ENCODE measurements at regions not wholly inside any gene's neighbourhood (a gene's known extent, or its start where the extent isn't known, plus 50 kb on each side); places are given as distances from the start of the nearest gene placed in this dataset.

DNA sequence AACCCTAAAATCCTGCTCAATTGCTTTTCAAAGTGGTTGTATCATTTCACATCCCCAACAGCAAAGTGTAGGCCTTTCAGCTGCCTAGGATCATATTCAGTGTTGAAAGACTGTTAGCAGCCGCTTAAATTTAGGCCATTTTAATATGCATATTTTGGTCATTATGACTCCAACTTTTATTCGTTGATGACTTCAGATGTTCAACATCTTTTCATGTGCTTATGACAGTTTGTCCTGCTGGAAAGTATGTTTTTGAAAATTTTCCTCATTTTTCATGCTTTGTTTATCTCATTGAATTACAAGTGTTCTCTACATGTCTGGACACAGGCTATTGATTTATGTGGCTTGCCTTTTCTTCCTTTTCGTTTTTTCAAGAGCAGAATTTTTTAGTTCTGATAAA lies 244.0 kb downstream of the THBS2 start:
- ChIA-PET CTCF (no interaction called here), POLR2A (no interaction called here)
- DNase-seq (ENCODE audit: low read depth, low spot score): no peak
- no peak overlapping the region for H3K4me3 ChIP-seq (ENCODE audit: low read depth, low read length)
- TF ChIP-seq, protein P1, sequence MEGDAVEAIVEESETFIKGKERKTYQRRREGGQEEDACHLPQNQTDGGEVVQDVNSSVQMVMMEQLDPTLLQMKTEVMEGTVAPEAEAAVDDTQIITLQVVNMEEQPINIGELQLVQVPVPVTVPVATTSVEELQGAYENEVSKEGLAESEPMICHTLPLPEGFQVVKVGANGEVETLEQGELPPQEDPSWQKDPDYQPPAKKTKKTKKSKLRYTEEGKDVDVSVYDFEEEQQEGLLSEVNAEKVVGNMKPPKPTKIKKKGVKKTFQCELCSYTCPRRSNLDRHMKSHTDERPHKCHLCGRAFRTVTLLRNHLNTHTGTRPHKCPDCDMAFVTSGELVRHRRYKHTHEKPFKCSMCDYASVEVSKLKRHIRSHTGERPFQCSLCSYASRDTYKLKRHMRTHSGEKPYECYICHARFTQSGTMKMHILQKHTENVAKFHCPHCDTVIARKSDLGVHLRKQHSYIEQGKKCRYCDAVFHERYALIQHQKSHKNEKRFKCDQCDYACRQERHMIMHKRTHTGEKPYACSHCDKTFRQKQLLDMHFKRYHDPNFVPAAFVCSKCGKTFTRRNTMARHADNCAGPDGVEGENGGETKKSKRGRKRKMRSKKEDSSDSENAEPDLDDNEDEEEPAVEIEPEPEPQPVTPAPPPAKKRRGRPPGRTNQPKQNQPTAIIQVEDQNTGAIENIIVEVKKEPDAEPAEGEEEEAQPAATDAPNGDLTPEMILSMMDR (IDR thresholded peaks at IDR 0.05; ENCODE audit: insufficient read depth, low read length, missing control alignments): no peak

DNA sequence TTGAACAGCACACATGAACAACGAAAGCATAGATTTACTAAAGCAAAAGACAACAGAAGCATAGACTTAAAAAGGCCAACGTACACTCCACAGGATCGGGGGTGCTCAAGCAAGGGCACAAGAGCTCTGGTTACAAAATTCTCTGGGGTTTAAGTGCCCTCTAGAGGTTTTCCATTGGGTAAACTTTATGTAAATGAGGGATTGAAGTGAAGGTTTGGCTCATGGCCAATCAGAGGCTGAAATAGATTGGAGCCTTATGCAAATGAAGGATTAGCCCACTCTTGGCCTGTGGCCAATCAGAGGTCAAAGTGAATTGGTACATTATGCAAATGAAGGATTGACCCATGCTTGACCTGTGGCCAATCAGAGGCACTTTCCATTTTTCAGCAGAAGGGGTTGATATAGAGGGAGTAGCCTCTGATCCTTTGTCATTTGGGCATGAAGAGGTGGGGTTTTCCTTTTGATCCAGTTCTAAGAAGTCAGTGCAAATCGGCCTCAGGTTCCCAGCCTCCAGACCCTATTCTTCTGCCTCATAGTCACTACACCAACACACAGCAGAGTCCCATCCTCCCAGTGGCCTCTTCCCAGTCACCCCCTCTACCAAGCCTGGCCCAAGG lies 244.9 kb downstream of the THBS2 start:
- POLR2A ChIA-PET: no interaction called here
- H3K4me3 ChIP-seq (ENCODE audit: low read depth, low read length): no peak overlapping the region
- CTCF ChIA-PET: interaction anchor here (1.4 kb wide), 1 partner anchor 53 kb away, joined by 3 read pairs; no protein-coding TSS in a partner anchor
- DNase-seq (ENCODE audit: low read depth, low spot score): no peak
- TF ChIP-seq, protein P1 (IDR thresholded peaks at IDR 0.05; ENCODE audit: insufficient read depth, low read length, missing control alignments): no peak

DNA sequence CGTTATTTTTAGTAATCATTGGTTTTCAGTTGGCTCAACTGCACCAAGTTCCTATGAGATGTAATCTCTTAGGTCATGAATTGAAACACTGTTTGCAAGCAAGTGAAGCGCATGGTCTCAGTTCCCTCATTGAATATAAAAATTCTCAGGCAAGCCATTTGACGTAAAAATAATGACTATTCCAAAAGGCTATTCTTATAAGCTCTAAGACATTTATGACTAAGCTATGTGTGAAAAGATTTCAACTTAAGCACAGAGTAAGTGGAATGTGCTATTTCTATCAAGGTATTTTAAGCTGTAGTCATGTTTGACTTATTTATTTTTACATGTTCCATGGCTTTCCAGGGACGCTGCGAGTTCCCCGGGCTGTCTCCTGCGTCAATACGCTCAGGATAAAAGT lies 248.5 kb downstream of the THBS2 start:
- CTCF ChIA-PET: no interaction called here
- TF ChIP-seq, protein P1 (IDR thresholded peaks at IDR 0.05; ENCODE audit: insufficient read depth, low read length, missing control alignments): no peak
- no peak overlapping the region for H3K4me3 ChIP-seq (ENCODE audit: low read depth, low read length)
- no peak for DNase-seq (ENCODE audit: low read depth, low spot score)
- POLR2A ChIA-PET: no interaction called here

DNA sequence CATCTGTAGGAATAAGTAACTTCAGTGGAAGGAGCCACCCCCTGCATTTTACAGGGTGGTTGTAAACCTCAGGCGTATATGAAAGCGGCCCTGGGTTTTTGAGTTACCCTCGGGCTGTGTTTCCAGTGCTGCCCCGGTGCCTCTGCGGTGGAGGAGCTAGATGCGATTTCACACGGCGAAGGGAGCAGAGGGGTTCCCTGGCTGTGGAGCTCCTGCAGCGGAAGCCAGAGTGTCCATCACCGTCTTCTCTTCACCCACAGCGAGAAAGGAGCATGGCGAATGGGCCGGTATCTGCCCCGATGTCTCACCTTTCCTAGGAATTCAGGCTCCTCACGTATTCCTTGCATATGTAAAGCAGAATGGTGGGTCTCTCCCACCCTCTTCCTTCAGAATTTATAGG lies 253.6 kb downstream of the THBS2 start:
- POLR2A ChIA-PET: no interaction called here
- no peak overlapping the region for H3K4me3 ChIP-seq (ENCODE audit: low read depth, low read length)
- CTCF ChIA-PET: no interaction called here
- no peak for DNase-seq (ENCODE audit: low read depth, low spot score)
- TF ChIP-seq, protein P1 (IDR thresholded peaks at IDR 0.05; ENCODE audit: insufficient read depth, low read length, missing control alignments): no peak

DNA sequence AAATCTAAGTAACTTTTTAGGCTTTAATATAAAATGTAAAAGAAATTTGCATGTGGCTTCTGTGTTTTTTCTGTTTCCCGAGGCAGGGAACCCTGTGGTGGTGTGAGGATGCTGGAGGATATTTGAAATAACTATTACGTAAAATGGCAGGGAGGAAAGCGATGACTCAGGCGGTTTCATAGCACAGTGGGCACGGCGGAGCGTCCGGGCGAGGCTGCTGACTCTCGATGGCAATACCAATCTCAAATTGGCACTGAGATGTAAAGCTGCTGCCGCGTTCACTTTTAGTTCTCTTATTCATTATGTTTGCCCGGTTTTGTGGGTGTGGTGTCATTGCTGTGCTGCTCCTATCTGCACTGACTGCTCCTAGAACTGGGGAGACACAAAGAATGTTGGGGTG lies 254.3 kb downstream of the THBS2 start:
- H3K4me3 ChIP-seq (ENCODE audit: low read depth, low read length): no peak overlapping the region
- TF ChIP-seq, protein P1 (IDR thresholded peaks at IDR 0.05; ENCODE audit: insufficient read depth, low read length, missing control alignments): no peak
- POLR2A ChIA-PET: no interaction called here
- no peak for DNase-seq (ENCODE audit: low read depth, low spot score)
- CTCF ChIA-PET: no interaction called here

DNA sequence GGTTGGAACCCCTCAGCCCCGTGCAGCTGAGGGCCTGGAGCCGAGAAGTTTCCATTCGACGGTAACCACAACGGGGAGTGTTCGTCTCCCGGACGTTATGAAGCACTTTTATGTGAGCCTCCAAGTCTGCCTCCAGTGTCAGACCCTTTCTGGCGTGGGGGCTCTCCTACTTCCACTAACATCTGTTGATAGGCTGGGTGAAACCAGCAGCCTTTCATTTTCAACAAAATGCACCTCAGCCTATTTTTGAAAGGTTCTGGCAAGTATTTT lies 257.4 kb downstream of the THBS2 start:
- no peak for DNase-seq (ENCODE audit: low read depth, low spot score)
- ChIA-PET POLR2A (no interaction called here), CTCF (no interaction called here)
- TF ChIP-seq, protein P1 (IDR thresholded peaks at IDR 0.05; ENCODE audit: insufficient read depth, low read length, missing control alignments): no peak
- H3K4me3 ChIP-seq (ENCODE audit: low read depth, low read length): no peak overlapping the region

All from AG04449 (cell line).